ENCODE measurements at regions not wholly inside any gene's neighbourhood (a gene's known extent, or its start where the extent isn't known, plus 50 kb on each side); places are given as distances from the start of the nearest gene placed in this dataset.

GRCh38 chr16:14011846-14012245 is 59.3 kb upstream of the MRTFB start:
- intact Hi-C loops (cut with DNase I): no loop called here
- H3K36me3 ChIP-seq (ENCODE audit: control insufficient read depth in 2 of 3, insufficient read depth in 3 of 3, low read length in 3 of 3): no peaks in the 10 kb centered on the region
- H3K27me3 ChIP-seq (ENCODE audit: control insufficient read depth, insufficient read depth, low read length): no peaks in the 10 kb centered on the region
- H3K9ac ChIP-seq (ENCODE audit: low read length in 3 of 3): no peak overlapping the region
- FAIRE-seq: no peak
- no peak for DNase-seq
- TF ChIP-seq, protein P1, sequence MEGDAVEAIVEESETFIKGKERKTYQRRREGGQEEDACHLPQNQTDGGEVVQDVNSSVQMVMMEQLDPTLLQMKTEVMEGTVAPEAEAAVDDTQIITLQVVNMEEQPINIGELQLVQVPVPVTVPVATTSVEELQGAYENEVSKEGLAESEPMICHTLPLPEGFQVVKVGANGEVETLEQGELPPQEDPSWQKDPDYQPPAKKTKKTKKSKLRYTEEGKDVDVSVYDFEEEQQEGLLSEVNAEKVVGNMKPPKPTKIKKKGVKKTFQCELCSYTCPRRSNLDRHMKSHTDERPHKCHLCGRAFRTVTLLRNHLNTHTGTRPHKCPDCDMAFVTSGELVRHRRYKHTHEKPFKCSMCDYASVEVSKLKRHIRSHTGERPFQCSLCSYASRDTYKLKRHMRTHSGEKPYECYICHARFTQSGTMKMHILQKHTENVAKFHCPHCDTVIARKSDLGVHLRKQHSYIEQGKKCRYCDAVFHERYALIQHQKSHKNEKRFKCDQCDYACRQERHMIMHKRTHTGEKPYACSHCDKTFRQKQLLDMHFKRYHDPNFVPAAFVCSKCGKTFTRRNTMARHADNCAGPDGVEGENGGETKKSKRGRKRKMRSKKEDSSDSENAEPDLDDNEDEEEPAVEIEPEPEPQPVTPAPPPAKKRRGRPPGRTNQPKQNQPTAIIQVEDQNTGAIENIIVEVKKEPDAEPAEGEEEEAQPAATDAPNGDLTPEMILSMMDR (IDR thresholded peaks at IDR 0.05; ENCODE audit: borderline replicate concordance, extremely low read depth, insufficient read depth): no peak
- H3K4me3 ChIP-seq (ENCODE audit: low read length in 3 of 3): no peak overlapping the region
- H3K9me3 ChIP-seq (ENCODE audit: control insufficient read depth in 2 of 3, insufficient read depth in 1 of 3, low read length in 3 of 3): no peaks in the 10 kb centered on the region
- no peak overlapping the region for H3K27ac ChIP-seq (ENCODE audit: low read depth in 2 of 2, low read length in 2 of 2)
- H3K4me1 ChIP-seq (ENCODE audit: control insufficient read depth in 2 of 3, insufficient read depth in 2 of 3, low read depth in 1 of 3, low read length in 3 of 3): peaks cover 9 to 22% (median 16%) of the 10 kb centered on the region in 3 donors

DNA sequence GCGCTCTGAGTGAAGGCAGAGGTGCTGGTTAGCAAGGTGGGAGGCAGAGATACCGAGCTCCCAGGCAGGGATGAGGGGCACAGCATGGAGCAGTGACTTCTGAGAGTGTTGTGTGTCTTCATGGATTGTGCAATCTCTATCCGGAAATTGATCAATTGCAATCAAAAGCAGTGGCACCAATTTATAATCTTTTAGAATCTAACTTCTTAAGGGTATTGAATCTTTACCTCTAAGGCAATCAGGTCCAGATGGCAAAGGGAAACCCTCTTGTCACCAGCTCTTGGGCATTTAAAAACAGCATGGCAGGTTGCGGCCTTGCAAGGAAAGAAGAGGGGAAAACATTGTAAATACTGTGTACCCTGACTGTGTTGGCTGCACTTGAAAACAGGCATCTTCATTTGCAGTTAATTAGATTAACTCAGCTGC is 58.0 kb upstream of the MRTFB start:
- H3K9me3 ChIP-seq (ENCODE audit: control insufficient read depth in 2 of 3, insufficient read depth in 1 of 3, low read length in 3 of 3): no peaks in the 10 kb centered on the region
- peak overlapping the region in 1 of 3 donors; percentile 8 for H3K9ac ChIP-seq (ENCODE audit: low read length in 3 of 3)
- H3K36me3 ChIP-seq (ENCODE audit: control insufficient read depth in 2 of 3, insufficient read depth in 3 of 3, low read length in 3 of 3): no peaks in the 10 kb centered on the region
- TF ChIP-seq, protein P1 (IDR thresholded peaks at IDR 0.05; ENCODE audit: borderline replicate concordance, extremely low read depth, insufficient read depth): no peak
- DNase-seq: no peak
- H3K27me3 ChIP-seq (ENCODE audit: control insufficient read depth, insufficient read depth, low read length): no peaks in the 10 kb centered on the region
- peak overlapping the region; percentile 10 to 81 for H3K27ac ChIP-seq (ENCODE audit: low read depth in 2 of 2, low read length in 2 of 2)
- peak overlapping the region in 2 of 3 donors; percentile 14 for H3K4me3 ChIP-seq (ENCODE audit: low read length in 3 of 3)
- FAIRE-seq: no peak
- H3K4me1 ChIP-seq (ENCODE audit: control insufficient read depth in 2 of 3, insufficient read depth in 2 of 3, low read depth in 1 of 3, low read length in 3 of 3): peaks cover 9 to 22% (median 16%) of the 10 kb centered on the region in 3 donors
- intact Hi-C loops (cut with DNase I): no loop called here

DNA sequence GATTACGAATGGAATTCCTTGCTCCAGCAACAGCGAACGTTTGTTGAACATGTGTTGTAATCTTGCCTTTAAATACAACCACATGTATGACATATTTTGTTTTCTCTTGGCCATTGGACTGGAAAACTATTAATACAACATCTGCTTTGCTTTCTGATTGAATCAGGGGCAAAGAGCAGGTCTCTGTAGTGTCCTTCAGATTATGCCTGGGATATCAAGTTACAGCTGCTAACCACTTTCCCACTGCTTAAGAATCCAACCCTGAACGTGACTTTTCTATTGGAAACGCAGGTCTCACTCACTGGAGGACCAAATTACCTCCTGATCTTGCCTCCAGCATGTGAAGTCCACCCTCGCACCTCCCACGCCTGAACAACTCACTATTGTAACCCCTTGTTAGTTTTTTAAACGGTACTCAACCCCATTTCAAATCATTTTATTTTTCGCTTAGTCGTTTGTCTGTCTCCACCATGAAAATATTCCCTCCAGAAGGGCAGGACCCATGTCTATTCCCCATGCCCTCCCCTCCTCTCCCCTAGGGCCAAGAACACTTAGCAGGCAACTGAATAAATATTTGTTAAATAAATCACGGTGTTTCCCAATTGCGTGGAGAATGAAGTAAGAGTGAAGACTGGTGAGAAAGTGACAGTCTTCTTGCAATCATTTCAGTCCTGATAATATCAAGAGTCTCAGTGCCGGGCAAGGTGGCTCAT is 57.4 kb upstream of the MRTFB start:
- intact Hi-C loops (cut with DNase I): no loop called here
- H3K9ac ChIP-seq (ENCODE audit: low read length in 3 of 3): peak overlapping the region in 1 of 3 donors; percentile 8
- no peaks in the 10 kb centered on the region for H3K9me3 ChIP-seq (ENCODE audit: control insufficient read depth in 2 of 3, insufficient read depth in 1 of 3, low read length in 3 of 3)
- peak overlapping the region in 2 of 3 donors; percentile 14 for H3K4me3 ChIP-seq (ENCODE audit: low read length in 3 of 3)
- H3K27ac ChIP-seq (ENCODE audit: low read depth in 2 of 2, low read length in 2 of 2): peak overlapping the region; percentile 26 to 81
- TF ChIP-seq, protein P1 (IDR thresholded peaks at IDR 0.05; ENCODE audit: borderline replicate concordance, extremely low read depth, insufficient read depth): no peak
- DNase-seq (peak in 4 of 5 donors; percentile 64 to 94 (median 82)), FAIRE-seq (no peak)
- peaks cover 9 to 22% (median 16%) of the 10 kb centered on the region in 3 donors for H3K4me1 ChIP-seq (ENCODE audit: control insufficient read depth in 2 of 3, insufficient read depth in 2 of 3, low read depth in 1 of 3, low read length in 3 of 3)
- no peaks in the 10 kb centered on the region for H3K27me3 ChIP-seq (ENCODE audit: control insufficient read depth, insufficient read depth, low read length)
- no peaks in the 10 kb centered on the region for H3K36me3 ChIP-seq (ENCODE audit: control insufficient read depth in 2 of 3, insufficient read depth in 3 of 3, low read length in 3 of 3)

All from kidney (tissue), 13 donors.